ENCODE measurements at regions not wholly inside any gene's neighbourhood (a gene's known extent, or its start where the extent isn't known, plus 50 kb on each side); places are given as distances from the start of the nearest gene placed in this dataset.

GRCh38 chr2:128474962-128475361, 156.3 kb upstream of the HS6ST1 start:
- Histone ChIP-seq H3K4me2 (ENCODE audit: insufficient read depth, low read length) (no peak overlapping the region), H3K79me2 (ENCODE audit: control insufficient read depth, insufficient read depth, low read length) (no peaks in the 10 kb centered on the region), H3K36me3 (ENCODE audit: control insufficient read depth in 2 of 2, extremely low read depth in 1 of 2, insufficient read depth in 2 of 2, low read length in 2 of 2) (no peaks in the 10 kb centered on the region), H3K4me1 (ENCODE audit: control insufficient read depth, extremely low read depth, insufficient read depth, low read length) (no peaks in the 10 kb centered on the region), H3K4me3 (replicated peaks in 1 of 3; ENCODE audit: insufficient read depth in 1 of 3, low read depth in 1 of 3, low read length in 3 of 3) (no peak overlapping the region), H3K9ac (replicated peaks; ENCODE audit: extremely low read depth, insufficient read depth, low read length) (no peak overlapping the region), H3K27ac (ENCODE audit: insufficient read depth, low read depth, low read length) (no peak overlapping the region), H3K9me1 (replicated peaks; ENCODE audit: control insufficient read depth, extremely low read depth, insufficient read depth, low read length) (no peaks in the 10 kb centered on the region), H2AFZ (ENCODE audit: low read depth, low read length) (no peak overlapping the region), H3K9me3 (replicated peaks; ENCODE audit: control insufficient read depth, insufficient read depth, low read length) (no peaks in the 10 kb centered on the region), H3K27me3 (ENCODE audit: control insufficient read depth in 2 of 2, insufficient read depth in 2 of 2, low read length in 2 of 2) (no peaks in the 10 kb centered on the region), H4K20me1 (replicated peaks; ENCODE audit: control insufficient read depth, extremely low read depth, insufficient read depth, low read length) (no peaks in the 10 kb centered on the region)
- ChIA-PET POLR2A (no interaction called here), CTCF (no interaction called here)
- FAIRE-seq, result no peak
- dilution Hi-C loops (cut with MboI; ENCODE audit: extremely low pct_ligation_motif_present, low sequenced_read_pairs), result no loop called here
- BruUV-seq (replicated peaks), result no TSS peak
- intact Hi-C loops (cut with micrococcal nuclease), result no loop called here
- no peak for DNase-seq (ENCODE audit: low read depth, low spot score)
- no peak for TF ChIP-seq CTCF (IDR thresholded peaks at IDR 0.05; ENCODE audit: extremely low read depth in 1 of 2, insufficient read depth in 1 of 2, low read depth in 1 of 2, low read length in 2 of 2)

GRCh38 chr2:128475427-128476211, 157.0 kb upstream of the HS6ST1 start:
- H3K79me2 ChIP-seq (ENCODE audit: control insufficient read depth, insufficient read depth, low read length), result no peaks in the 10 kb centered on the region
- no peak for FAIRE-seq
- H3K4me1 ChIP-seq (ENCODE audit: control insufficient read depth, extremely low read depth, insufficient read depth, low read length), result no peaks in the 10 kb centered on the region
- POLR2A ChIA-PET, result no interaction called here
- no peaks in the 10 kb centered on the region for H3K9me3 ChIP-seq (replicated peaks; ENCODE audit: control insufficient read depth, insufficient read depth, low read length)
- H3K9me1 ChIP-seq (replicated peaks; ENCODE audit: control insufficient read depth, extremely low read depth, insufficient read depth, low read length), result no peaks in the 10 kb centered on the region
- H3K36me3 ChIP-seq (ENCODE audit: control insufficient read depth in 2 of 2, extremely low read depth in 1 of 2, insufficient read depth in 2 of 2, low read length in 2 of 2), result no peaks in the 10 kb centered on the region
- no peak overlapping the region for H2AFZ ChIP-seq (ENCODE audit: low read depth, low read length)
- no peak for DNase-seq (ENCODE audit: low read depth, low spot score)
- TF ChIP-seq POLR2A (IDR thresholded peaks at IDR 0.05; ENCODE audit: low read depth, low read length) (no peak), FOS (IDR thresholded peaks at IDR 0.05; ENCODE audit: borderline replicate concordance, insufficient read depth, low read length) (no peak), JUN (IDR thresholded peaks at IDR 0.05; ENCODE audit: borderline replicate concordance, insufficient read depth, insufficient read length, low read depth) (no peak), GATA2 (IDR thresholded peaks at IDR 0.05; ENCODE audit: insufficient read depth, insufficient read length, low read depth, low read length) (no peak)
- H4K20me1 ChIP-seq (replicated peaks; ENCODE audit: control insufficient read depth, extremely low read depth, insufficient read depth, low read length), result no peaks in the 10 kb centered on the region
- no peak overlapping the region for H3K9ac ChIP-seq (replicated peaks; ENCODE audit: extremely low read depth, insufficient read depth, low read length)
- CTCF ChIA-PET, result no interaction called here
- H3K4me3 ChIP-seq (replicated peaks in 1 of 3; ENCODE audit: insufficient read depth in 1 of 3, low read depth in 1 of 3, low read length in 3 of 3), result no peak overlapping the region
- no TSS peak for BruUV-seq (replicated peaks)
- intact Hi-C loops (cut with micrococcal nuclease) (no loop called here), dilution Hi-C loops (cut with MboI; ENCODE audit: extremely low pct_ligation_motif_present, low sequenced_read_pairs) (no loop called here)
- no peaks in the 10 kb centered on the region for H3K27me3 ChIP-seq (ENCODE audit: control insufficient read depth in 2 of 2, insufficient read depth in 2 of 2, low read length in 2 of 2)
- no peak overlapping the region for H3K4me2 ChIP-seq (ENCODE audit: insufficient read depth, low read length)
- H3K27ac ChIP-seq (ENCODE audit: insufficient read depth, low read depth, low read length), result no peak overlapping the region
